OCI-LY7 (cell line): ENCODE measurements at regions not wholly inside any gene's neighbourhood (a gene's known extent, or its start where the extent isn't known, plus 50 kb on each side); places are given as distances from the start of the nearest gene placed in this dataset.

Experiments
- BruUV-seq: library from RNA; stranded (reverse); fragments of 400-500 nt; replicated peaks from 2 replicates; lab custom pipeline; 2021; lab: Mats Ljungman, UMichigan
- CTCF ChIA-PET: fragments of 300-600 bp; sonication (Branson Sonifier 250); formaldehyde crosslinking; loops from one replicate; lab custom pipeline; 2022; ENCODE audit warnings: antibody characterized with exemption; ENCODE audit not compliant: unreplicated experiment; lab: Charles Lee
- POLR2A ChIA-PET: fragments of 300-600 bp; sonication (Branson Sonifier 250); formaldehyde crosslinking; loops from one replicate; lab custom pipeline; 2022; ENCODE audit warnings: antibody characterized with exemption; lab: Charles Lee
- DNase-seq: peaks from one replicate; pipeline ENCODE4 v3.0.0-alpha.2; 2015; ENCODE audit warnings: low spot score
- H2AFZ ChIP-seq: fragments of 200-600 bp; sonication (generic), shearing (Covaris generic); 2 replicates; pipeline ENCODE4 v1.6.1; 2014; ENCODE audit warnings: mild to moderate bottlenecking, antibody characterized with exemption, low read length, moderate library complexity
- H3K27ac ChIP-seq: fragments of 200-600 bp; sonication (generic); 2 replicates; pipeline ENCODE4 v1.5.1; 2014; ENCODE audit warnings: mixed run types, low read depth, mild to moderate bottlenecking, moderate library complexity, low read length, inconsistent platforms; ENCODE audit not compliant: poor library complexity, severe bottlenecking
- H3K36me3 ChIP-seq: fragments of 200-600 bp; sonication (generic); 2 replicates; pipeline ENCODE4 v1.6.1; 2014; ENCODE audit warnings: mild to moderate bottlenecking, antibody characterized with exemption, low read length, moderate library complexity, mixed read lengths; ENCODE audit not compliant: insufficient read depth
- H3K4me1 ChIP-seq: fragments of 200-600 bp; sonication (generic); 2 replicates; pipeline ENCODE4 v1.5.1; 2014; ENCODE audit warnings: mild to moderate bottlenecking, low read length; ENCODE audit not compliant: insufficient read depth, poor library complexity, severe bottlenecking
- H3K4me2 ChIP-seq: fragments of 200-600 bp; sonication (generic); 2 replicates; pipeline ENCODE4 v1.6.1; 2014; ENCODE audit warnings: mild to moderate bottlenecking, low read length
- H3K4me3 ChIP-seq: fragments of 200-600 bp; sonication (generic); 2 replicates; pipeline ENCODE4 v1.5.1; 2014; ENCODE audit warnings: mild to moderate bottlenecking, low read depth, low read length; ENCODE audit not compliant: poor library complexity, severe bottlenecking
- H3K79me2 ChIP-seq: fragments of 200-600 bp; sonication (generic); 2 replicates; pipeline ENCODE4 v1.6.1; 2016; ENCODE audit warnings: low read depth, mild to moderate bottlenecking, low read length, moderate library complexity, mixed read lengths; ENCODE audit not compliant: insufficient read depth
- H3K9me2 ChIP-seq: fragments of 200-600 bp; sonication (generic); 2 replicates; pipeline ENCODE4 v1.6.1; 2016; ENCODE audit warnings: mild to moderate bottlenecking, low read length, mixed read lengths; ENCODE audit not compliant: insufficient read depth
- H3K9me3 ChIP-seq: fragments of 200-600 bp; sonication (generic); 2 replicates; pipeline ENCODE4 v1.6.1; 2014; ENCODE audit warnings: mild to moderate bottlenecking, mixed run types, low read length, mixed read lengths
- H4K20me1 ChIP-seq: fragments of 200-600 bp; sonication (generic); 2 replicates; pipeline ENCODE4 v1.6.1; 2014; ENCODE audit warnings: mild to moderate bottlenecking, antibody characterized with exemption, low read length, moderate library complexity, mixed read lengths; ENCODE audit not compliant: insufficient read depth
- CTCF ChIP-seq: fragments of 200-600 bp; sonication (generic); conservative IDR thresholded peaks from 2 replicates; pipeline ENCODE4 v1.5.1; 2014; ENCODE audit warnings: mild to moderate bottlenecking, antibody characterized with exemption, low read length, moderate library complexity, mixed read lengths
- EZH2phosphoT487 ChIP-seq: fragments of 200-600 bp; sonication (generic); IDR thresholded peaks from 2 replicates; pipeline ENCODE4 v1.6.1; 2018; ENCODE audit warnings: low read depth, borderline replicate concordance, mild to moderate bottlenecking, mixed run types, antibody characterized with exemption, low read length, moderate library complexity, mixed read lengths
- intact Hi-C: fragments of 100-400 bp; cut with micrococcal nuclease; formaldehyde crosslinking; loops from one replicate; pipeline ENCODE4 v1.10.0; 2022; ENCODE audit not compliant: unreplicated experiment

- no peaks in the 10 kb centered on the region for H3K9me2 ChIP-seq
- no peak overlapping the region for H3K4me2 ChIP-seq
- H4K20me1 ChIP-seq, result no peaks in the 10 kb centered on the region
- H3K4me1 ChIP-seq, result no peaks in the 10 kb centered on the region
- no peak overlapping the region for H2AFZ ChIP-seq
- no peak for TF ChIP-seq CTCF
- TF ChIP-seq EZH2phosphoT487, result no peak
- no peaks in the 10 kb centered on the region for H3K36me3 ChIP-seq
- H3K4me3 ChIP-seq, result no peak overlapping the region
- POLR2A ChIA-PET, result no interaction called here
- H3K79me2 ChIP-seq, result no peaks in the 10 kb centered on the region
- BruUV-seq, result no TSS peak
- no peaks in the 10 kb centered on the region for H3K9me3 ChIP-seq
- intact Hi-C loops, result no loop called here
- H3K27ac ChIP-seq, result no peak overlapping the region
- CTCF ChIA-PET, result no interaction called here
- DNase-seq, result no peak
Measured at GRCh38 chr11:112513417-112513816, 252.8 kb upstream of the PLET1 start.

DNA sequence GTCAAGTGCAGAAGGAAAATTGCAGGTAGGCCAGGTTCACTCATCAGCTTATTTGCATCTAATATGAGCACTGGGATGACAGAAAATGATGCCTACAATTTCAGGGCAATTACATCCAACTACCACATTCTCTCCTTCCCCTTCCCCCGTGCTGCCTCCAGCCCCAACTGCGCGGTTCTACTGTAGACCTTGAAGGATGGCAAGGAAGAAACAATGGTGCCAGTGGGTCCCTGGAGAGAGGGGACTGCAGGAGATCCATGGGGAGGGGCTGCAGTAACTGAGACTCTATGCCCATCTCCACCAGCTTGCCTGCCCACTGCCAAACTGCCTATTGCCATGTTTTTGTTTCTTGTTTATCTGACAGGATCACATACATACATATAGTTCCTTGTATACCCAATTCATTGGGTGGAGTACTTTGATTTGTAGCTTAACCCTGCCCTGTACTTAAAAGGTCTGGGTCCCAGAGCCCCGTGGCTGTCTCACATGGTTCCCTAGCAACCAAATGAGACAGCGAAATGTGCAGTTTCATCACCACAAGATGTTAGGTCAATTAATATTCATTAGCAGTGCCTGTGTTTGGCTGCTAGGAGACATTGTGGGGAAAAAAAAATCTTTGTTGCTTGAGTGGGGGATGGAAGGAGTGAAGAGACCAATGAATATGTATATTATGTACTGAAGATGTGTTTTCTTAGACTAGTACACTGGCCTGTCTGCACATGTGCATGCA is 253.5 kb upstream of the PLET1 start:
- no peak for DNase-seq
- BruUV-seq, result no TSS peak
- POLR2A ChIA-PET, result no interaction called here
- H3K4me2 ChIP-seq, result no peak overlapping the region
- no peak overlapping the region for H3K27ac ChIP-seq
- H4K20me1 ChIP-seq, result no peaks in the 10 kb centered on the region
- no peak overlapping the region for H3K4me3 ChIP-seq
- CTCF ChIA-PET, result no interaction called here
- intact Hi-C loops, result no loop called here
- TF ChIP-seq EZH2phosphoT487, result no peak
- H3K36me3 ChIP-seq, result no peaks in the 10 kb centered on the region
- H3K9me2 ChIP-seq, result no peaks in the 10 kb centered on the region
- no peak overlapping the region for H2AFZ ChIP-seq
- H3K79me2 ChIP-seq, result no peaks in the 10 kb centered on the region
- H3K4me1 ChIP-seq, result no peaks in the 10 kb centered on the region
- H3K9me3 ChIP-seq, result no peaks in the 10 kb centered on the region

GRCh38 chr11:112516261-112516660 is 255.6 kb upstream of the PLET1 start:
- Histone ChIP-seq H3K27ac (no peak overlapping the region), H3K4me2 (no peak overlapping the region), H3K4me1 (no peaks in the 10 kb centered on the region), H4K20me1 (no peaks in the 10 kb centered on the region), H3K79me2 (no peaks in the 10 kb centered on the region), H2AFZ (no peak overlapping the region), H3K9me2 (no peaks in the 10 kb centered on the region), H3K9me3 (no peaks in the 10 kb centered on the region), H3K36me3 (no peaks in the 10 kb centered on the region), H3K4me3 (no peak overlapping the region)
- POLR2A ChIA-PET, result interaction anchor here (0.6 kb wide), 1 partner anchor 388 kb away, joined by 4 read pairs; no protein-coding TSS in a partner anchor
- intact Hi-C loops, result no loop called here
- CTCF ChIA-PET, result no interaction called here
- BruUV-seq, result no TSS peak
- TF ChIP-seq CTCF, result no peak
- no peak for DNase-seq
